OCI-LY7 (cell line): ENCODE measurements at regions not wholly inside any gene's neighbourhood (a gene's known extent, or its start where the extent isn't known, plus 50 kb on each side); places are given as distances from the start of the nearest gene placed in this dataset.

Source experiments
- BruUV-seq: library from RNA; stranded (reverse); fragments of 400-500 nt; replicated peaks from 2 replicates; lab custom pipeline; 2021; lab: Mats Ljungman, UMichigan
- CTCF ChIA-PET: fragments of 300-600 bp; sonication (Branson Sonifier 250); formaldehyde crosslinking; loops from one replicate; lab custom pipeline; 2022; ENCODE audit warnings: antibody characterized with exemption; ENCODE audit not compliant: unreplicated experiment; lab: Charles Lee
- POLR2A ChIA-PET: fragments of 300-600 bp; sonication (Branson Sonifier 250); formaldehyde crosslinking; loops from one replicate; lab custom pipeline; 2022; ENCODE audit warnings: antibody characterized with exemption; lab: Charles Lee
- DNase-seq: peaks from one replicate; pipeline ENCODE4 v3.0.0-alpha.2; 2015; ENCODE audit warnings: low spot score
- H2AFZ ChIP-seq: fragments of 200-600 bp; sonication (generic), shearing (Covaris generic); 2 replicates; pipeline ENCODE4 v1.6.1; 2014; ENCODE audit warnings: mild to moderate bottlenecking, antibody characterized with exemption, low read length, moderate library complexity
- H3K27ac ChIP-seq: fragments of 200-600 bp; sonication (generic); 2 replicates; pipeline ENCODE4 v1.5.1; 2014; ENCODE audit warnings: mixed run types, low read depth, mild to moderate bottlenecking, moderate library complexity, low read length, inconsistent platforms; ENCODE audit not compliant: poor library complexity, severe bottlenecking
- H3K36me3 ChIP-seq: fragments of 200-600 bp; sonication (generic); 2 replicates; pipeline ENCODE4 v1.6.1; 2014; ENCODE audit warnings: mild to moderate bottlenecking, antibody characterized with exemption, low read length, moderate library complexity, mixed read lengths; ENCODE audit not compliant: insufficient read depth
- H3K4me1 ChIP-seq: fragments of 200-600 bp; sonication (generic); 2 replicates; pipeline ENCODE4 v1.5.1; 2014; ENCODE audit warnings: mild to moderate bottlenecking, low read length; ENCODE audit not compliant: insufficient read depth, poor library complexity, severe bottlenecking
- H3K4me2 ChIP-seq: fragments of 200-600 bp; sonication (generic); 2 replicates; pipeline ENCODE4 v1.6.1; 2014; ENCODE audit warnings: mild to moderate bottlenecking, low read length
- H3K4me3 ChIP-seq: fragments of 200-600 bp; sonication (generic); 2 replicates; pipeline ENCODE4 v1.5.1; 2014; ENCODE audit warnings: mild to moderate bottlenecking, low read depth, low read length; ENCODE audit not compliant: poor library complexity, severe bottlenecking
- H3K79me2 ChIP-seq: fragments of 200-600 bp; sonication (generic); 2 replicates; pipeline ENCODE4 v1.6.1; 2016; ENCODE audit warnings: low read depth, mild to moderate bottlenecking, low read length, moderate library complexity, mixed read lengths; ENCODE audit not compliant: insufficient read depth
- H3K9me2 ChIP-seq: fragments of 200-600 bp; sonication (generic); 2 replicates; pipeline ENCODE4 v1.6.1; 2016; ENCODE audit warnings: mild to moderate bottlenecking, low read length, mixed read lengths; ENCODE audit not compliant: insufficient read depth
- H3K9me3 ChIP-seq: fragments of 200-600 bp; sonication (generic); 2 replicates; pipeline ENCODE4 v1.6.1; 2014; ENCODE audit warnings: mild to moderate bottlenecking, mixed run types, low read length, mixed read lengths
- H4K20me1 ChIP-seq: fragments of 200-600 bp; sonication (generic); 2 replicates; pipeline ENCODE4 v1.6.1; 2014; ENCODE audit warnings: mild to moderate bottlenecking, antibody characterized with exemption, low read length, moderate library complexity, mixed read lengths; ENCODE audit not compliant: insufficient read depth
- EZH2phosphoT487 ChIP-seq: fragments of 200-600 bp; sonication (generic); IDR thresholded peaks from 2 replicates; pipeline ENCODE4 v1.6.1; 2018; ENCODE audit warnings: low read depth, borderline replicate concordance, mild to moderate bottlenecking, mixed run types, antibody characterized with exemption, low read length, moderate library complexity, mixed read lengths
- intact Hi-C: fragments of 100-400 bp; cut with micrococcal nuclease; formaldehyde crosslinking; loops from one replicate; pipeline ENCODE4 v1.10.0; 2022; ENCODE audit not compliant: unreplicated experiment
- TF ChIP-seq, protein P1 (sequence below): fragments of 200-600 bp; sonication (generic); conservative IDR thresholded peaks from 2 replicates; pipeline ENCODE4 v1.5.1; 2014; ENCODE audit warnings: mild to moderate bottlenecking, antibody characterized with exemption, low read length, moderate library complexity, mixed read lengths

DNA sequence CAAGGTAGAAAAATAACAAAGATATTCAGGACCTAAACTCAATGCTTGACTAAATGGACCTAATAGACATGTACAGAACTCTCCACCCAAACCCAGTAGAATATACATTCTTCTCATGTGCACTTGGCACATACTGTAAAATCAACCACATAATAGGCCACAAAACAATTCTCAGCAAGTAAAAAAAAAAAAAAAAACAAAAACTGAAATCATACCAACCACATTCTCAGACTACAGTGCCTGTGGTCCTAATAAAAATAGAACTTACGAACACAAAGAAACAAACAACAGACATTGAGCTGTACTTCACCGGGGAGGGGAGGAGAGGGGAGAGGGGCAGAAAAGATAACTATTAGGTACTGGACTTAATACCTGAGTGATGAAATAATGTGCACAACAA is 114.1 kb upstream of the CD180 start:
- Histone ChIP-seq H3K4me1 (no peaks in the 10 kb centered on the region), H3K4me2 (no peak overlapping the region), H4K20me1 (no peaks in the 10 kb centered on the region), H3K9me3 (no peaks in the 10 kb centered on the region), H3K9me2 (no peaks in the 10 kb centered on the region), H3K4me3 (no peak overlapping the region), H3K79me2 (no peaks in the 10 kb centered on the region), H3K36me3 (no peaks in the 10 kb centered on the region), H3K27ac (no peak overlapping the region), H2AFZ (no peak overlapping the region)
- no TSS peak for BruUV-seq
- no peak for TF ChIP-seq EZH2phosphoT487
- TF ChIP-seq, protein P1, sequence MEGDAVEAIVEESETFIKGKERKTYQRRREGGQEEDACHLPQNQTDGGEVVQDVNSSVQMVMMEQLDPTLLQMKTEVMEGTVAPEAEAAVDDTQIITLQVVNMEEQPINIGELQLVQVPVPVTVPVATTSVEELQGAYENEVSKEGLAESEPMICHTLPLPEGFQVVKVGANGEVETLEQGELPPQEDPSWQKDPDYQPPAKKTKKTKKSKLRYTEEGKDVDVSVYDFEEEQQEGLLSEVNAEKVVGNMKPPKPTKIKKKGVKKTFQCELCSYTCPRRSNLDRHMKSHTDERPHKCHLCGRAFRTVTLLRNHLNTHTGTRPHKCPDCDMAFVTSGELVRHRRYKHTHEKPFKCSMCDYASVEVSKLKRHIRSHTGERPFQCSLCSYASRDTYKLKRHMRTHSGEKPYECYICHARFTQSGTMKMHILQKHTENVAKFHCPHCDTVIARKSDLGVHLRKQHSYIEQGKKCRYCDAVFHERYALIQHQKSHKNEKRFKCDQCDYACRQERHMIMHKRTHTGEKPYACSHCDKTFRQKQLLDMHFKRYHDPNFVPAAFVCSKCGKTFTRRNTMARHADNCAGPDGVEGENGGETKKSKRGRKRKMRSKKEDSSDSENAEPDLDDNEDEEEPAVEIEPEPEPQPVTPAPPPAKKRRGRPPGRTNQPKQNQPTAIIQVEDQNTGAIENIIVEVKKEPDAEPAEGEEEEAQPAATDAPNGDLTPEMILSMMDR, result no peak
- POLR2A ChIA-PET, result interaction anchor here (0.6 kb wide), 1 partner anchor 15 kb away, joined by 4 read pairs; no protein-coding TSS in a partner anchor
- no peak for DNase-seq
- intact Hi-C loops, result no loop called here
- CTCF ChIA-PET, result no interaction called here

DNA sequence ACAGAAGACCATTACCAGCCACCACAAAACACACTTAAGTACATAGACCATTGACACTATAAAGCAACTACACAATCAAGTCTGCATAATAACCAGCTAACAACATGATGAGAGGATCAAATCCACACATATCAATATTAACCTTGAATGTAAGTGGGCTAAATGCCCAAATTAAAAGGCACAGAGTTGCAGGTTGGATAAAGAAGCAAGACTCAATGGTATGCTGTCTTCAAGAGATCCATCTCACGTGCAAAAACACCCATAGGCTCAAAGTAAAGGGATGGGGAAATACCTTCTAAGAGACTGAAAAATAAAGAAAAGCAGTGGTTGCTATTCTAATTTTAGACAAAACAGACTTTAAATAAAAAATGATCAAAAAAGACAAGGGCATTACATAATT is 113.6 kb upstream of the CD180 start:
- no peaks in the 10 kb centered on the region for H4K20me1 ChIP-seq
- intact Hi-C loops, result no loop called here
- H3K4me1 ChIP-seq, result no peaks in the 10 kb centered on the region
- no peaks in the 10 kb centered on the region for H3K9me2 ChIP-seq
- TF ChIP-seq EZH2phosphoT487, result no peak
- TF ChIP-seq, protein P1, result no peak
- DNase-seq, result no peak
- no peak overlapping the region for H3K4me3 ChIP-seq
- CTCF ChIA-PET, result no interaction called here
- no peak overlapping the region for H2AFZ ChIP-seq
- no peak overlapping the region for H3K27ac ChIP-seq
- H3K4me2 ChIP-seq, result no peak overlapping the region
- H3K36me3 ChIP-seq, result no peaks in the 10 kb centered on the region
- H3K79me2 ChIP-seq, result no peaks in the 10 kb centered on the region
- no peaks in the 10 kb centered on the region for H3K9me3 ChIP-seq
- no TSS peak for BruUV-seq
- POLR2A ChIA-PET, result no interaction called here

DNA sequence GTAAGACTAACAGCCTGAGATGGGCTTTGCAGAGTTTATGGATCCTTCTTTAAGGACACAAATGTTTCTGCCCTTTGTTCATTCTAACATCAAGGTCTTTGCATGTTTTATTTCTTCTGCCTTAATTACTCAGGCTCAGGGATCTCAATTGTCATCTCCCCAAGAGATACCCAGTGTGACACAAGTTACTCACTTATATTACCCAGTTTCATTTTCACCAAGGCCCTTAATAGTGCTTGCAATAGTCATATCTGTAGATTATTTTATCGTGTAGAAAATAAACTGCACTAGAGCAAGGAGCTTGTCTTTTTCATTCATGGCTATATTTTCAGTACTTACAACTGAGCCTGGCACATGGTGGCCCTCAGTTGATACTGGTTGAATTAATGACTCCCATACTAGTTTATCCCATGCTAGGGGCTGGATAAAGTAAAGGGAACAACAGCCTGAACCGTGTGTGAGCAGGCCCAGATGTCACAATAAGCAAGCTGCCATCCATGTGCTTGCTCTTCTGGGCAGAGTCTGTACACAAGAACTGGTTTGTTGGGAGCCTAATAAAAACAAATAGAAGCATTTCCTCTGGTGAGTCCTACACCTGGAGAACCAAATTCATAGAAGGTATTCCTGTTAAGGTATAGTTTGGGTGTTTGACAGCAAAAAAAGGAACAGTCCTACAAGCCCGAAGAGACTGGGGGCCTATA is 112.5 kb upstream of the CD180 start:
- intact Hi-C loops, result no loop called here
- no TSS peak for BruUV-seq
- Histone ChIP-seq H3K27ac (no peak overlapping the region), H3K36me3 (no peaks in the 10 kb centered on the region), H4K20me1 (no peaks in the 10 kb centered on the region), H3K4me2 (no peak overlapping the region), H3K4me1 (no peaks in the 10 kb centered on the region), H3K79me2 (no peaks in the 10 kb centered on the region), H3K4me3 (no peak overlapping the region), H3K9me2 (no peaks in the 10 kb centered on the region), H2AFZ (no peak overlapping the region), H3K9me3 (no peaks in the 10 kb centered on the region)
- ChIA-PET POLR2A (interaction anchor here (0.6 kb wide), 1 partner anchor 24 kb away, joined by 3 read pairs; no protein-coding TSS in a partner anchor), CTCF (no interaction called here)
- DNase-seq, result no peak
- TF ChIP-seq EZH2phosphoT487, result no peak
- TF ChIP-seq, protein P1, result no peak
